DMS79 (cell line): ENCODE measurements at regions not wholly inside any gene's neighbourhood (a gene's known extent, or its start where the extent isn't known, plus 50 kb on each side); places are given as distances from the start of the nearest gene placed in this dataset.

Experiments
- DNase-seq: peaks from one replicate; lab custom pipeline; 2025; lab: John Stamatoyannopoulos, UW

DNA sequence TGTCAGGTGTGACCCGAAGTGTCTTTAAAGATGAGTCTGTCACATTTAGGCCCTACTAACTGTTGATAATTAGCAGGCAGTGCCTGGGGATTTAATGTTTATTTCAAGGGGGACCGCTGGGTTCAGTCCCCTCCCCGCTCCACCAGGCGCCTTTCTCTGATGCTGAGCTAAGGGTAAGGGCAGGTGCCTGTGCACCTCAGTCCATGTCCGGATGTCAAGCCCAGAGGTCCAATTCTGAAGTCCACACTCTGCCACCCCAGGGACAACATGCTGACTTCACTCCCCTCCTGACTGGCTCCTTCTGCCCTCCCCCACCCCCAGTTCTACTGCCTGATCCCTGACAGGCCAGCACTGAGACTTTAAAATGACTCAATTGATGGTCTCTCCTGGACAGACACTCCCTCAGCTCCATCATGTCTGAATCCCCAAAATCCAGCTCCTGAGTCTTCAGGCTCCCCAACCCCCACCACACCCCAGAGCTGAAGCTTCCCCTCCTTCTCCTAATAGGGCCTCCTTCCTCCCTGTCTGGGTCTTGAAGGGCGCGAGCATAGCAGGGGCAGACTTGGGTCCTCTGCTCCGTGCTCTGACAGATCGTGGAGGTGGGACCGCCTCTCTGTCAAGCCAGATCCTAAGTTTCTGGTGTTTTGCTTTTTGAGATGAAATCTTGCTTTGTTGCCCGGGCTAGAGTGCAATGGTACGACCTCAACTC, 49.8 kb upstream of the ANO1 start:
- DNase-seq = no peak
